ENCODE measurements at regions not wholly inside any gene's neighbourhood (a gene's known extent, or its start where the extent isn't known, plus 50 kb on each side); places are given as distances from the start of the nearest gene placed in this dataset.

- no peaks in the 10 kb centered on the region for H4K20me1 ChIP-seq (ENCODE audit: control insufficient read depth, insufficient read depth)
- POLR2A ChIA-PET: interaction anchor here (1.0 to 1.2 kb wide), 2 partner anchors 8 to 13 kb away, joined by 4 to 6 read pairs; no protein-coding TSS in a partner anchor
- no peak overlapping the region for H3K27ac ChIP-seq (ENCODE audit: control insufficient read depth, insufficient read depth)
- no TSS peak for BruUV-seq (replicated peaks)
- H3K79me2 ChIP-seq (ENCODE audit: control insufficient read depth, insufficient read depth, low read length): no peaks in the 10 kb centered on the region
- ATAC-seq (peak; percentile 79), FAIRE-seq (no peak), DNase-seq (ENCODE audit: low read depth, low spot score) (no peak)
- TF ChIP-seq ZZZ3 (IDR thresholded peaks at IDR 0.05; ENCODE audit: control insufficient read depth, insufficient read length, low read depth) (no peak), CHD2 (IDR thresholded peaks at IDR 0.05; ENCODE audit: borderline replicate concordance, low read depth, low read length) (no peak), SPI1 (IDR thresholded peaks at IDR 0.05; ENCODE audit: borderline replicate concordance, insufficient read depth, low read depth, low read length) (no peak), NFIC (IDR thresholded peaks at IDR 0.05; ENCODE audit: low read depth, low read length) (no peak), MTA2 (IDR thresholded peaks at IDR 0.05; ENCODE audit: low read depth) (0 out of 2 replicates have a peak, but pooled peaks have one; percentile 17), SMAD5 (IDR thresholded peaks at IDR 0.05; ENCODE audit: low read depth) (no peak), IKZF2 (IDR thresholded peaks at IDR 0.05) (peak; percentile 37 to 50; a peak in 3 of 4 replicates), NR2F1 (conservative IDR thresholded peaks at IDR 0.05) (0 out of 2 replicates have a peak, but pooled peaks have one; percentile 39), MYC (IDR thresholded peaks at IDR 0.05; ENCODE audit: insufficient read depth, insufficient read length, insufficient replicate concordance, low read length, severe bottlenecking) (no peak), DPF2 (IDR thresholded peaks at IDR 0.05) (0 out of 2 replicates have a peak, but pooled peaks have one; percentile 21), ZBTB11 (CRISPR knock-in tag; IDR thresholded peaks at IDR 0.05) (no peak), GABPA (IDR thresholded peaks at IDR 0.05; ENCODE audit: low read depth) (no peak), ZBED1 (IDR thresholded peaks at IDR 0.05; ENCODE audit: borderline replicate concordance) (no peak)
- TF ChIP-seq, protein P1, sequence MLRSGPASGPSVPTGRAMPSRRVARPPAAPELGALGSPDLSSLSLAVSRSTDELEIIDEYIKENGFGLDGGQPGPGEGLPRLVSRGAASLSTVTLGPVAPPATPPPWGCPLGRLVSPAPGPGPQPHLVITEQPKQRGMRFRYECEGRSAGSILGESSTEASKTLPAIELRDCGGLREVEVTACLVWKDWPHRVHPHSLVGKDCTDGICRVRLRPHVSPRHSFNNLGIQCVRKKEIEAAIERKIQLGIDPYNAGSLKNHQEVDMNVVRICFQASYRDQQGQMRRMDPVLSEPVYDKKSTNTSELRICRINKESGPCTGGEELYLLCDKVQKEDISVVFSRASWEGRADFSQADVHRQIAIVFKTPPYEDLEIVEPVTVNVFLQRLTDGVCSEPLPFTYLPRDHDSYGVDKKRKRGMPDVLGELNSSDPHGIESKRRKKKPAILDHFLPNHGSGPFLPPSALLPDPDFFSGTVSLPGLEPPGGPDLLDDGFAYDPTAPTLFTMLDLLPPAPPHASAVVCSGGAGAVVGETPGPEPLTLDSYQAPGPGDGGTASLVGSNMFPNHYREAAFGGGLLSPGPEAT (IDR thresholded peaks at IDR 0.05; ENCODE audit: low read depth): 0 out of 2 replicates have a peak, but pooled peaks have one; percentile 29
- H3K4me1 ChIP-seq (ENCODE audit: control insufficient read depth, insufficient read depth, low read length): peaks cover 8% of the 10 kb centered on the region; the same call in 1 of the 2 replicates
- no peaks in the 10 kb centered on the region; a peak in 1 of 4 replicates for H3K27me3 ChIP-seq (replicated peaks in 1 of 2; ENCODE audit: control insufficient read depth in 2 of 2, insufficient read depth in 2 of 2, low read length in 1 of 2)
- 16% methylated on average over 4 of the region's 4 CpGs for WGBS (ENCODE audit: insufficient coverage, insufficient replicate concordance, low lambda C conversion rate, missing lambda C conversion rate)
- intact Hi-C loops (cut with micrococcal nuclease; ENCODE audit: unreplicated experiment) (no loop called here), in situ Hi-C loops (cut with MboI) (no loop called here)
- H3K4me2 ChIP-seq (ENCODE audit: control insufficient read depth, insufficient read depth): peak overlapping the region; percentile 25; the same call in 1 of the 2 replicates
- H2AFZ ChIP-seq (ENCODE audit: control insufficient read depth, low read depth, low read length): no peak overlapping the region
- CTCF ChIA-PET: interaction anchor here (0.6 to 2.2 kb wide), 10 partner anchors 9 to 577 kb away, joined by 3 to 12 read pairs (median 4); no protein-coding TSS in a partner anchor
- RAD21 ChIA-PET (ENCODE audit: unreplicated experiment): interaction anchor here (0.6 to 2.7 kb wide), 11 partner anchors 9 to 340 kb away, joined by 3 to 17 read pairs (median 3); no protein-coding TSS in a partner anchor
- H3K4me3 ChIP-seq: no peak overlapping the region
- peaks cover 5% of the 10 kb centered on the region; the same call in 2 of the 3 replicates for H3K9me3 ChIP-seq (replicated peaks; ENCODE audit: control insufficient read depth, insufficient read depth, low read length)
- SMC1A ChIA-PET (ENCODE audit: uncharacterized antibody, unreplicated experiment): interaction anchor here (0.6 to 8.6 kb wide), 10 partner anchors 9 to 968 kb away, joined by 3 to 79 read pairs (median 4); no protein-coding TSS in a partner anchor
- H3K9ac ChIP-seq (ENCODE audit: control insufficient read depth, insufficient read depth, low read length): no peak overlapping the region
- no peaks in the 10 kb centered on the region for H3K36me3 ChIP-seq (ENCODE audit: control insufficient read depth in 2 of 2, insufficient read depth in 2 of 2, low read length in 1 of 2)
These were observed 172.3 kb upstream of the TMPO start for GRCh38 chr12:98343002-98343567.
